GM03348 (cell line): ENCODE measurements at regions not wholly inside any gene's neighbourhood (a gene's known extent, or its start where the extent isn't known, plus 50 kb on each side); places are given as distances from the start of the nearest gene placed in this dataset.

Experiments used
- DNase-seq: peaks from one replicate; pipeline ENCODE4 v3.0.0; 2012; ENCODE audit warnings: low spot score

DNA sequence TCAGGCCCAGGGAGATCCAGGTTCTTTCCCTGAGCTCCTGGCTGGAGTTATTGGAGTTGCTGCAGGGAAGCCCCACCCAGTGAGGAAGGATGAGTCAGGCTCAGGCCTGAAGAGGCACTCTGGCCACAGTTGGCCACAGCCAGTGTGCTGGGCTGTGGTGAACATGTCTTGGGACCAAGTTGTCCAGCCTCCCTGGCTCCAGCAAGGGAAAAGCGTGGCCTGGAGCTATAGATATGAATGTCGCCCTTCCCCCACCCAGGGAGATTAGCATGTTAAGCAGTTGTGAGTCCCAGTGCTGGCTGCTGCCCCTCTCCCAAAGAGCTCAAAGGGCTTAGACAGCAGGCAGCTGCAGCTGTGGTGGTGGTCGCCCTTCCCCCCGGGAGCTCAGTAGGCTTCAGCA is 963.2 kb downstream of the ROBO2 start:
- no peak for DNase-seq

DNA sequence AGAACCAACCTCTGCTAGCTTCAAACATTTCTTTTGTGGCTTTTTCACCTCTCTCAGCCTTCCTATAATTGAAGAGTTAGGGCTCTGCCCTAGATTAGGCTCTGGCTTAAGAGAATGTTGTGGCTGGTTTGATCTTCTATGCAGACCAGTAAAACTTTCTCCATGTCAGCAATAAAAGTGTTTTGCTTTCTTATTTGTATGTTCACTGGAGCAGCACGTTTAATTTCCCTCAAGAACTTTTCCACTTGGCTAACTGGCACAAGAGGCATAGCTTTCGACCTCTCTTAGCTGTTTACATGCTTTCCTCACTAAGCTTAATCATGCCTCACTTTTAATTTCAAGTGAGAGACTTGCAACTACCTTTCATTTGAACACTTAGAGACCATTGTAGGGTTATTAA is 964.7 kb downstream of the ROBO2 start:
- DNase-seq = no peak

DNA sequence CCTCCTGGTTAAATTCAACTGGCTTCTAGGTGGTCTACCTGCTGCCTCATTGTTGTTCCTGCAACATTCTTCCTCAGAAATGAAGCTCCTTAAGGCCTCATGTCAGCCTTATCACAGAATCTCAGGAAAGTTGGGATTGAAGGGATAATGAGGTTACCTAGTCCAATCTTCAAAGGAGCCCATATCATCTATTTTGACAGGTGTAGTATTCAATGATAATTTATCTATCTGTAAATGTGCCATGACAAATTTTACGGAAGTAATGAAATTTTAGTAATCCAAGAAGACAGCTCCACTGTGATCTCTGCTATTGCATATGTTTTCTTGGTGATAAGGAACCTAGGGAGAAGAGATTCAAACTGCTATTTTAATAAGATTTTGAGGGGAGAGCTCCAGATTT is 973.8 kb downstream of the ROBO2 start:
- DNase-seq = no peak

DNA sequence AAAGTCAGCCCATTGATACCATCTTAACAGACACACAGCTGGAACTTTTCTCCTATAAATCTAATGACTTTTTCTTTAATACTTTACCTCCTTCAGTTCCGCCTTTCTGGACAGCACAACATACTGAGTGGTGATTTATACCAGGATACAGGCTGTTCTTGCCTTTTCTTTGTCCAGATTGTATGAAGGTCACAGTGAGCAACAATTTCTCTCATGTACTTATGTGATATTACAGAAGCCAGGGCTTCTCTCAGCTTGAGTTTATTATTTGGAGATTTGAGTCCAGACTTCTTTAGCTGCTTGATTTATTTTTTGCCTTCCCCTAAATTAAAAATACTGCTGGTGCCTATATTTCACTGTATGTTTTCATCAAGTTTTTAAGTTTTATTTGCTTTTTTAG is 976.0 kb downstream of the ROBO2 start:
- DNase-seq = no peak

DNA sequence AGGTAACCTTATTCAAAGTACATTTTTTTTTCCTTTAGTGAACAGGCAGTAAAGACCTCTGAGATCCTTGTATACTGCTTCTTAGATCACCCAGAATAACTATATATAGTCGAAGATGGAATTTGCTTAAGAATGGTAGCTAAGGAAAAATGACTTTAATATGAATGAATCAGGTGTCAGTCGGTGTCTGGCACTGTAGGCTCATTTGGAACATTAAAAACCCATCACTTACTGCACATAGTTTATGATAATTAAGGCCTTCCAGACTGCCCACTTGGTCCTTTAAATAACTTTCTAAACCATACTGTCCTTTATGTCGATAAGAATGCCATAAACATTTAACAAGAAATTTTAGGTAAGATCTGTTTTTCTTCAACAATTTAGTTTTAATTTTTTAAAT is 981.8 kb downstream of the ROBO2 start:
- DNase-seq = no peak

DNA sequence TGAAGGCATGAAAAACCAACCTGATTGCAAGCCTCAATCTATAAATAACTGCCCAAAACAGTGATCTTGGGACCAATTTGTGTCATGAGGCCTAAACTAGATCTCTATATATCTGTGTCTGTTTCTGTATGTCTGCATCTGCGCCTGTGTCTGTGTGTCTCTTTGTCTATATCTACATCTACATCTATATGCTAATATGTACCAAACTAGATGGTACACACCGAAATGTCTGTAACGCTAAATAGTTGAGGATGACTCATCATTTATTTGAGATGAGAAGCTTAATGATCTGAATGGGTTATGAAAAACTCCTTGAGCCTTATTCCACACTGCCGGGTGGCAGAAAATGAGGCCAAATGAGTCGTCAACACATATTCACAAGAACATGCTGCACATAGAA is 982.3 kb downstream of the ROBO2 start:
- no peak for DNase-seq

DNA sequence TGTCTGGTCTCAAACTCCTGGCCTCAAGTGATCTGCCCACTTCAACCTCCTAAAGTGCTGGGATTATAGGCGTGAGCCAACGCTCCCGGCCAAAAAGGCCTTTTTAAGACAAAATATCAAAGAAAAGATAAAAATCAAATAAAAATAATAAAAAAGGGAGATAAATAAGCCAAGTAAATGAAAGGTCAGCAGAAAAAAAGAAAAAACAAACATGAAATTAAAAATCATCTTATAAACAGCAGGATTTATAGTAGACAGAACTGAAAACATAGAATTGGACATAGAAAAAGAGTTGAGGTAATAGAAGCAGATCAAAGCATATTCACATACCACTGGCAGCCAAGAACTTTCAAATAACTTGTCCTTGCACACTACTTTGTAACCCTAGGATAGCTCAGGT is 983.4 kb downstream of the ROBO2 start:
- DNase-seq = no peak

DNA sequence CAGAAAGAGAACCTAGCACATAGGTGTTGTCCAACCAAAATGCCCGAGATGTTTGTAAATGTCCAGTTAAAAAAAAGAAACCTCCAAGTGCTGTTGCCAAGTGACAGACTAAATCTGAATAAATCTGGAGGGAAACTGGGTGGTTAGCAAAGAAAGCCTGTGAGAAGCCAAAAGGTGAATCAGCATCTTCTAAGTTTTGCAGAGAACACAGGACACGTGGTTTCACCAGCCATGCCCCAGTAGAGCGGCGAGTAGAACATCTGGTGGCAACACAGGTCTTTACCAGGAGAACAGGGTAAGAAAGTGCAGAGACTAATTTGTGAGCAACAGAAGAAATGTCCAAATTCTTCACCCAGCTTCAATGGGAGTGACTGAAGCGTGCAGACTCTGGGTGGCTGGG is 986.0 kb downstream of the ROBO2 start:
- DNase-seq = no peak

DNA sequence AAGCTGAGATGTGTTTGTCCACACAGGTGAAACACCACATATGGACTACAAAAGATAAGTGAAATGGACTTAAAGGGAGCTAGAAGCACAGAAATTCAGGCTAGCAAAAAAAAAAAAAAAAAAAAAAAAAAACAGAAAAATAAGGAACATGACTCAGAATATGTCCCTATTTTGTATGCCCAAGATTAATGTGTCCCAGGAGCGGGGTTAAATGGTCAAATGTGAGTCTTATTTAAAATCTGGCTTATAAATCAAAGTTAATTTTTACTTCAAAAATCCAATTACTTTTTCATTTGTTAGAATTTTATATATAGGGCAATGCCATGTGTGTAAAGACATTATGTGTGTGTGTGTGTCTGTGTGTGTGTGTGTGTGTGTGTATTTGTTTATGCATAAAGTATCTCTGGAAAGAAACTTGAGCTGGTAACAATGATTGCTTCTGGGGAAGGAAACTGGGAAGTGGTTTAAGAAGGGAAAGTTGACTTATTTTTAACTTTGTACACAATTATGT is 986.5 kb downstream of the ROBO2 start:
- DNase-seq = no peak

DNA sequence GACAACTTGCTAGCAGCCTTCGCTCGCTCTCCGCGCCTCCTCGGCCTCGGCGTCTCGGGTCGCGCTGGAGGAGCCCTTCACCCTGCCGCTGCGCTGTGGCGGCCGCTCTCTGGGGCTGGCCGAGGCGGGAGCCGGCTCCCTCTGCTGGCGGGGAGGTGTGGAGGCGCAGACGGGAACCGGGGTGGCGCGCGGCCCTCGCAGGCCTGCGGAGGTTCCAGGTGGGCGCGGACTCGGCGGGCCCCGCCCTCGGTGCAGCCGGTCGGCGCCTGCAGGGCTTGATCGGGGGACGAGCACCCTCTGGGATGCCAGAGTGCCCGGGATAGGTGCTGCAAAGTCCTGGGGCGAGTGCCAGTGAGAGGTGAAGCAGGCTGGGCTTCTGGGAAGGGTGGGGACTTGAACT is 989.9 kb downstream of the ROBO2 start:
- DNase-seq = no peak

DNA sequence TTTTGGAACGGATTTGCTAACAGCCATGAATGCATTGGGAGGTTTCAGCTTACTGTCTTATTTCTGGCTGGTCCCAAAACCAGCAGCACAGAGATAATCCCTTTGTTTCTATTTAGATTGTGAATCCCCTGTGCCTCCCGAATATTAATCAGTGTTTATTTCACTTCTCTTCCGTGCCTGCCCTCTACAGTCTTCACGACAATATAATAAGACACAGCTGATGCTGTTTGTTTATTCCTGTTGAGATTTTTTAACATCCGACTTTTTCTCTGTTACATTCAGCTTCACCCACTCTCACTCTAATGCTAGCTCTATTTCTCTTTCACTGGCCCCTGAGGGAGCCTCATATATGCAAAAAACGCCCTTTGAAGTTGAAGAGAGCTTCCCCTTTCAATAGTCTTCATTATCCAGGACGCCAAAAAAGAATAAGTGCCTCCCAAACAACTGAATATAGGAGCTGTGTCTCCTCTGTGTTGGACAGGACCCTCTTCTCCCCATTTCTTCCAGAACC is 995.3 kb downstream of the ROBO2 start:
- DNase-seq = no peak

DNA sequence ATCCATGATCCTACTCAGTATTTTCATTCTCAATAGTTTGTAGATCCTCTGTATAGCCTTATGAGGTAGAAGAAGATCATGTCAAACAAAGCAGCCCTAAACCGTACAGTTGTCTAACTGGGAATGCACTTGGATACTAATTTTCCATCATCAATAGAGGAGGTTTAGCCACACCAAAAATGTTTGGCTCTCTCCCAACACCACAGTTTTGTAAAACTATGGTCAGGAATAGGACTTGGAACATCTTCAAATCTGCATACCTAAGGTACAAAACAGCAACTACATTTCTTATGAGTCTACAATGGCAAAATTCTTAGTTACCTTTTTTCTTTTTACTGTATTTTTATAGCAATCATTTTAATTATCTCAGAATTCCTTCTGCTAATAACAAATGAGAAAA is 1001.6 kb downstream of the ROBO2 start:
- no peak for DNase-seq

DNA sequence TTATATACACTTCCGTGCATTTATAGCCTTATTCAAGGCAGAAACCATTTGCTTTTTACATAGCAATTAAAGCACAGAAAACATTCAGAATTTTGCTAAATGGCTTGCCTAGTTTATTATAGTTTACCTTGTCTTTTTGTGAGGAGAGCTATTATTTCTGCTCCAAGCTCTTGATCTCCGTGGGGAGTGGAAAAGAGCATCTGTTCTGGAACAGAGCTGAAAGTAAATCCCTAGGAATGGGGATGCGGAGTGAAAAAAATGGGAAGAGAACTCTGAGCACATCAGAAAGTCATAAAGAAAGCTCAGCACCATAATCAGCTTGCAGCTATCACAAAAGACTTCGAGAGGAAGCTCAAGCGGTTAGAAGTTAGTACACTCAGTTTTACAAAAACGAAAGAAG is 1006.7 kb downstream of the ROBO2 start:
- no peak for DNase-seq

DNA sequence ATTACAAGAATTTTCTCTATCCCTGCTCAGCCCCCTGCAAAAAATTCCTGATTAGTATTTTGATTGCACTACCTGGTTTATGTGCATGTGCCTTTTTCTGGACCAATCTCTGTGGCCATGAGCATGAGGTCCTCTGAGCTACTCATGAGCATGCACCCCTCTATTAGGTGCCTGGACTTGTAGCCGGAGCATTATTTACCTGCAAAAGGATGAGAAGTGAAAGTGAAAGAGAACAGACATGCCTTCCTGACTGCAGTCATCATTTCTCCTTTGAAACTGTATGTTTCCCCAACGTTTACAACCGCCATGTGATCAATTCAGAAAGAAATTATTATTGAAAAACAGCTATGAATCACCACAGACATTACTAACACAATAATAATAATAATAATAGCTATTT is 1008.8 kb downstream of the ROBO2 start:
- DNase-seq = no peak

DNA sequence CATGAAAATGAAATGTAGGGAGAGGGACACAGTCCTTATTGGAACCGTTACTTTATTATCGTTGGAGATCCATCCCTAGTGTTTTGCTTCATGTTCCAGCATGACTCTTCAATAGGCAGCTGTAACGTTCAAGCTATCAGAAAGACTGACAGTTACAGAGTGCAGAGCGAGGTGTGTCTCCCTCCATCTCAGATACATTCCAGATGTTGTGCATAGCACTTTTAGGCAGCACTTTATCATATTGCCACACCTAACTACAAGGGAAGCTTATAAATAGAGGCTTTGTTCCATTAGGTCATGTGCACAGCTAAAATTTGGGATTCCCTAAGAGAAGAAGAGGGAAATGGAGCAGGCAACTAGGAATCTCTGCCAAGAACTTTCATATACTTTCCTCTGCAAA is 1009.6 kb downstream of the ROBO2 start:
- no peak for DNase-seq

DNA sequence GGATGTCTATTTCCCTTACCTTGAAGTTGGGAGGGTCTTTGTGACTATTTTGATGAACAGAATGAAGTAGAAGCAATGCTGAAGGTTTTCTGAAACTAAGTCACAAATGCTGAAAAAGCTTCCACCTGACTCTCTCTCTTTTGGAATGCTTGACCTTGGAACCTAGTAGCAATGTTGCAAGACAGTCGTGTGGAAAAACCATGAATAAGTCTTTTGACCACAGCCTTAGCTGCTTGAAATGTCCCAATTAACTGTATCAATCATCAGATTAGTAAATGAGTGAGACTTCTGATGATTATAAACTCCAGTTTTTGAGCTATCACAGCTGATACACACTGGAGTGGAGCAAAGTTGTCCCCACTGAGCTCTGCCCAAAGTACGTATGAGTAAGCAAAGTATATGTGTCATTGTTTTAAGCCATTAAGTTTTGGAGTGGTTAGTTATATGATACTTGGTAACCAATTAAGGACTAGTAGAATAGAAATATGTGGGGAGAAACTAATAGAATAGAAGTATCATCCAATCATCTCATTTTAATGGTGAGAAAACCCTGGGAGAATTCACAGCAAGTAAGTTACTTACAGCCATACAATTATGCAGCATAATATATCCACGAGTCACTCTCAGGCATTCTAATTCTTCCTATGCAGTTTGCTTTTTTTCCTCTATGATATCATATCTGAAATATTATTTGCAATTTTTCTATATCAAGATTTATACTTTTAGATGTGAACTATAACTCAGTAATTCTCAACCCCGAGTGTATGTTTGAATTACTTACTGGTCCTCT is 1010.6 kb downstream of the ROBO2 start:
- DNase-seq = no peak

DNA sequence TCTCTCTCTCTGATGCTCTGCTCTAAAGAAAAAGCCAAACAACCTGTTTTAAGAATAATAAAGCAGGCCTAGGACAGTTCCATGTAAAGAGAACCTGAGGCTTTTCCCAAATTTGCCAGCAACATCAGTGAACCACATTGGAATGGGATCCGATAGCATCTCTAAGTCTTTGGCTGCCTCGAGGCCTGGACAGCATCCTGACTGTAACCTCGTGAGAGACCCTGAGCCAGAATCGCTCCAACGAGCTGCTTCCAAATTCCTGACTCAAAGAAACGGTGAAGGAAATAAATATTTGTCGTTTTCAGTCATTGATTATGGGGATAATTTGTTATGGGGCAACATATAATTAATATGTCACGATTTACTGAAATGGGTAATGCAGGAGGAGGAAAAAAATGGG is 1012.8 kb downstream of the ROBO2 start:
- no peak for DNase-seq

DNA sequence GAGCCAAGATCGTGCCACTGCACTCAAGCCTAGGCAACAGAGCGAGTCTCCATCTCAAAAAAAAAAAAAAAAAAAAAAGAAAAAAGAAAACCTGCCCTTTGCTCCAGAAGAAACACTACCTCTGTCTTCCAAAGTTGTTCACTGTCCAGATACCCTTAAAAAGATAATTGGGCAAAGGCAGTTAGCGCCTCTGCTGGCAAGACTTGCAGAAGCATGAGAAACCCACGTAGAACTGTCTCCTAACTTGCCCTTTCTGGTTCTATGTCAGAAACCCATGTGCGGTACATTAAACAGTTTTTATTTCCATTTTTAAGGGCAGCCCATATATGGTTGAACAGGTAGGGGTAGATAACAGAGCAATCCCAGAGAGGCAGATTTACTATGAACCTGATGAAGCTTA is 1026.4 kb downstream of the ROBO2 start:
- no peak for DNase-seq

DNA sequence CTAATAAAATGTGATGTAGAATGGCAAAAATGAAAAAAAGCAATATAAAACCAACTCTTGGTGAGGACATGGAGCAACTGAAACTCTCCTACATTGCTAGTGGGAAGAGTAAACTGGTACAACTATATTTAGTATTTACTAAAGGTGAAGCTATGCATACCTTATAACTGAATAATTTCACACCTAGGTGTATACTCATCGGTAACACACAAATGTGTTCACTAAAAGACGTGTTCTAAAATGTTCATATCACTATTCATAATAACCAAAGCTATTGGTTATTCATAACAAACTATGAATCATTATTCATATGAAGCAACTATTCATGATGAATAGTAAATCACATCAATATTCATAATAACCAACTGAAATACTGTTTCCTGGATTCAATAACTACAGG is 1030.3 kb downstream of the ROBO2 start:
- DNase-seq = no peak

DNA sequence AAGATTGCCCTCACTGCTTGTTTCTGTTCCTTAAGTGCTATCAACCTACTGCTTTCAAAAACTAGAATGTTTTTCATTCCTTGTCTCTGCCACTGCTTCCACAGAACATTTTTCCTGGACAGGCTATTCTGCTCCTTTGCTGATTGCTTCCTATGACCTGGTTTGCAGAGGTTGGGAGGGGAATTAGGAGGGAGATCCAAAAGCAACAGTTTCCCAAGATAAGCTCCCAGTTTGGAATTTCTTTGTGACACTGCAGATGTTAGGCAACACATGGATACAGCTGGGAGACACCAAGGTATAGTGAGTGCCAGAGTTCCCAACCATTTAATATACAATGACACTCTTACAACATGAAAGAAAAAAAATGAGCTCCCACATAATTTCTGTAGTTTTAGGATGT is 1036.5 kb downstream of the ROBO2 start:
- DNase-seq = no peak

DNA sequence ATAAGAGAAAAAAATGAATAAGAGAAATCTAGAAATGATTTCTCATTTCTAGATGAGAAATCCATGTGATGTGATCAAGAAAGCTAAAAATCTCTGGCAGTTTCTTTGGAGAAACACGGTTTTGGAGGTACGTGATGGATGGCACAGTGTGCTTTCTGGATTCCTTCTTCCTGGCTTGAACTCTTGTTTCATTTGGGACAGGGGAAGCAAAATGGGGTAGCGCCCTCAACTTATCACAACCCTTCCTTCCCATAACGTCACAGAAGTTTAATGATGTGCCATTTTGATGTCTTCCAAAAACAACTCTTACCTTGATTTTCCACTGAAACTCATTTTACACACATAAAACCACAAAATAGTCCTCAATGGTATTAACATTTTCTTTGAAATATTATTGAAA is 1037.3 kb downstream of the ROBO2 start:
- no peak for DNase-seq

DNA sequence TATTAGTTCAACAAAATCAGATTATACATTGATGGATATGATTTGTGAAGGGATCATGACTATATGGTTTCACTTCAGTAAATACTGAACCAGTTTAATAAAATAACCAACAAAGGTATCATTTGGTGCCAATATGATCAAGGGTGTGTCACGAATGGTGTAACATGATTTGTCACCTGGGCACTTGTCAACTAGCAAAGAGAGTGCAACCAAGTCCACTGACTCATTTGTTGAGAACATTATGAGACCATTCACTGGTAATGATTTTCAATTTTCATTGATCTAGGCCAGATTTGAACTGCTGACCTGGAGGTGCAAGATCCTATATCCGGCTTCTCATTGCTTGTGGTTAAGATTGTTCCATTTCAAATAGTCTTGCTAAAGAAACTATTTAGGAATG is 1037.9 kb downstream of the ROBO2 start:
- no peak for DNase-seq

DNA sequence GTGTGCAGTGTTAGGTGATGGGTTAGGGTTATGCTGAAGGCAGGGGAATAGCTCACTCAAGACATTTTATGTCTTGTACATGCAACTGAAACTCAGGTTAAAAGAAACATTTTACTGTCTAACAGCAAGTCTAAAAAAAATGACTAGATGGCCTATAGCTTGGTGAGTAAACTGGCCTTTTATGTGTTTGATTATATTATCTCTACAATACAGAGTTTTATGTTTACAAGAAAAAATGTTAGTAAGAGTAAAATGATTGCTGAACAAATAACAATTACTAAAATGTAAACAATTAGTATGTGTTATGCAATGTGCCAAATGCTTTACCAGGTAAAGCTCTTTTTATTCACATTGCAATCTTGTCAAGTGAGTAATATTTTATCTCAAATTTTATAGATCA is 1039.6 kb downstream of the ROBO2 start:
- DNase-seq = no peak

DNA sequence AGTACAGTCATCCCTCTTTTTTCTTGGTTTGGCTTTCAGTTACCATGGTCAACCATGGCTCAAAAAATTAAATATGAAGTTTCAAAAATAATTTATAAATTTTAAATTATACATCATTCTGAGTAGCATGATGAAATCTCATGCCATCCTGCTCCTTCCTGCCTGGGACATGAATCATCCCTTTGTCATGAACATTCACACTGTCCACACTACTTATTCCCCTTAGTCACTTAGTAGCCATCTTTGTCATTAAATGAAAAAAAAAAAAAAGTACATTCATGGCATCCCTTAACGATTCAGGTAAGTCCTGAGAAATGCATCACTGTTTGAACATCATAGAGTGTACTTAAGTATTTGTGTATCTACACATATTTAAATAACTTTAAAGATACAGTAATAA is 1046.3 kb downstream of the ROBO2 start:
- DNase-seq = no peak
